ENCODE measurements at regions not wholly inside any gene's neighbourhood (a gene's known extent, or its start where the extent isn't known, plus 50 kb on each side); places are given as distances from the start of the nearest gene placed in this dataset.

- WGBS, 2 donors = 86 to 92% methylated on average over 8 of the region's 8 CpGs
- TF ChIP-seq CTCF (IDR thresholded peaks at IDR 0.05) (no peak), POLR2A (IDR thresholded peaks at IDR 0.05) (no peak)
- intact Hi-C loops (cut with DNase I; ENCODE audit: low total_unique reads) = no loop called here
- no peak overlapping the region for H3K4me3 ChIP-seq (ENCODE audit: low read depth, poor library complexity, severe bottlenecking)
- DNase-seq (ENCODE audit: low spot score in 2 of 2) = peak in 1 of 2 donors; percentile 65
Measured at GRCh38 chr3:13727890-13728289, 152.0 kb downstream of the WNT7A start.

- WGBS, 2 donors = 87 to 88% methylated on average over 4 of the region's 4 CpGs
- DNase-seq (ENCODE audit: low spot score in 2 of 2) = peak in 1 of 2 donors; percentile 17
- H3K4me3 ChIP-seq (ENCODE audit: low read depth, poor library complexity, severe bottlenecking) = no peak overlapping the region
- no peak for TF ChIP-seq POLR2A (IDR thresholded peaks at IDR 0.05)
- TF ChIP-seq CTCF (IDR thresholded peaks at IDR 0.05) = no peak
- intact Hi-C loops (cut with DNase I; ENCODE audit: low total_unique reads) = no loop called here
Measured at GRCh38 chr3:13723676-13724207, 156.1 kb downstream of the WNT7A start.

GRCh38 chr3:13722178-13722577 lies 157.7 kb downstream of the WNT7A start:
- no peak overlapping the region for H3K4me3 ChIP-seq (ENCODE audit: low read depth, poor library complexity, severe bottlenecking)
- DNase-seq (ENCODE audit: low spot score in 2 of 2) = no peak
- TF ChIP-seq CTCF (IDR thresholded peaks at IDR 0.05) (no peak), POLR2A (IDR thresholded peaks at IDR 0.05) (no peak)
- intact Hi-C loops (cut with DNase I; ENCODE audit: low total_unique reads) = no loop called here

- intact Hi-C loops (cut with DNase I; ENCODE audit: low total_unique reads) = no loop called here
- TF ChIP-seq CTCF (IDR thresholded peaks at IDR 0.05) (no peak), POLR2A (IDR thresholded peaks at IDR 0.05) (no peak)
- 78 to 84% methylated on average over 7 of the region's 7 CpGs for WGBS, 2 donors
- no peak overlapping the region for H3K4me3 ChIP-seq (ENCODE audit: low read depth, poor library complexity, severe bottlenecking)
- DNase-seq (ENCODE audit: low spot score in 2 of 2) = peak in 1 of 2 donors; percentile 70
Measured at GRCh38 chr3:13718436-13718835, 161.4 kb downstream of the WNT7A start.

- no peak for TF ChIP-seq CTCF (IDR thresholded peaks at IDR 0.05)
- TF ChIP-seq POLR2A (IDR thresholded peaks at IDR 0.05) = no peak
- DNase-seq (ENCODE audit: low spot score in 2 of 2) = peak in 1 of 2 donors; percentile 8
- intact Hi-C loops (cut with DNase I; ENCODE audit: low total_unique reads) = no loop called here
- H3K4me3 ChIP-seq (ENCODE audit: low read depth, poor library complexity, severe bottlenecking) = no peak overlapping the region
- WGBS, 2 donors = 75 to 79% methylated on average over 2 of the region's 2 CpGs
Measured at GRCh38 chr3:13718000-13718399, 161.9 kb downstream of the WNT7A start.

GRCh38 chr3:13717222-13717895 lies 162.5 kb downstream of the WNT7A start:
- 62 to 64% methylated on average over 8 of the region's 8 CpGs for WGBS, 2 donors
- TF ChIP-seq POLR2A (IDR thresholded peaks at IDR 0.05) (no peak), CTCF (IDR thresholded peaks at IDR 0.05) (no peak)
- intact Hi-C loops (cut with DNase I; ENCODE audit: low total_unique reads) = no loop called here
- no peak overlapping the region for H3K4me3 ChIP-seq (ENCODE audit: low read depth, poor library complexity, severe bottlenecking)
- DNase-seq (ENCODE audit: low spot score in 2 of 2) = peak in 1 of 2 donors; percentile 54
